Fibroblast of lung (primary cell): ENCODE measurements at regions not wholly inside any gene's neighbourhood (a gene's known extent, or its start where the extent isn't known, plus 50 kb on each side); places are given as distances from the start of the nearest gene placed in this dataset.

ENCODE experiments used
- EZH2 ChIP-seq: IDR thresholded peaks from 2 replicates; pipeline ENCODE4 v1.5.1; 2012; ENCODE audit warnings: low read length, control low read depth, mild to moderate bottlenecking; ENCODE audit errors: missing control alignments
- TF ChIP-seq, protein P1 (sequence below), 2 donors: IDR thresholded peaks in 1 of 2; conservative IDR thresholded peaks in 1 of 2; 1 replicate in 1 of 2; 2 replicates in 1 of 2; pipeline ENCODE4 v1.5.1; 2011 to 2012; ENCODE audit warnings: low read length in 2 of 2, control low read depth in 1 of 2, inconsistent platforms in 1 of 2, low read depth in 1 of 2, mild to moderate bottlenecking in 1 of 2

- TF ChIP-seq, protein P1, sequence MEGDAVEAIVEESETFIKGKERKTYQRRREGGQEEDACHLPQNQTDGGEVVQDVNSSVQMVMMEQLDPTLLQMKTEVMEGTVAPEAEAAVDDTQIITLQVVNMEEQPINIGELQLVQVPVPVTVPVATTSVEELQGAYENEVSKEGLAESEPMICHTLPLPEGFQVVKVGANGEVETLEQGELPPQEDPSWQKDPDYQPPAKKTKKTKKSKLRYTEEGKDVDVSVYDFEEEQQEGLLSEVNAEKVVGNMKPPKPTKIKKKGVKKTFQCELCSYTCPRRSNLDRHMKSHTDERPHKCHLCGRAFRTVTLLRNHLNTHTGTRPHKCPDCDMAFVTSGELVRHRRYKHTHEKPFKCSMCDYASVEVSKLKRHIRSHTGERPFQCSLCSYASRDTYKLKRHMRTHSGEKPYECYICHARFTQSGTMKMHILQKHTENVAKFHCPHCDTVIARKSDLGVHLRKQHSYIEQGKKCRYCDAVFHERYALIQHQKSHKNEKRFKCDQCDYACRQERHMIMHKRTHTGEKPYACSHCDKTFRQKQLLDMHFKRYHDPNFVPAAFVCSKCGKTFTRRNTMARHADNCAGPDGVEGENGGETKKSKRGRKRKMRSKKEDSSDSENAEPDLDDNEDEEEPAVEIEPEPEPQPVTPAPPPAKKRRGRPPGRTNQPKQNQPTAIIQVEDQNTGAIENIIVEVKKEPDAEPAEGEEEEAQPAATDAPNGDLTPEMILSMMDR (conservative IDR thresholded peaks at IDR 0.05 in 1 of 2, IDR thresholded peaks at IDR 0.05 in 1 of 2; ENCODE audit: low read depth in 1 of 2, low read length in 2 of 2) = no peak
- no peak for TF ChIP-seq EZH2
These were observed 1461.1 kb downstream of the BRD1 start for GRCh38 chr22:48366591-48366990.
